ENCODE measurements at regions not wholly inside any gene's neighbourhood (a gene's known extent, or its start where the extent isn't known, plus 50 kb on each side); places are given as distances from the start of the nearest gene placed in this dataset.

- H2AK5ac ChIP-seq (ENCODE audit: low read depth, low read length) = no peak overlapping the region
- no peak for ATAC-seq (ENCODE audit: low read depth)
- no peak for DNase-seq
- TF ChIP-seq NFE2L2 (IDR thresholded peaks at IDR 0.05; ENCODE audit: low read depth, low read length) = no peak
- no peak for TF ChIP-seq USF2 (IDR thresholded peaks at IDR 0.05; ENCODE audit: low read depth, low read length)
- no peak for TF ChIP-seq CEBPB (IDR thresholded peaks at IDR 0.05; ENCODE audit: low read depth, low read length)
- TF ChIP-seq ELK1 (IDR thresholded peaks at IDR 0.05; ENCODE audit: borderline replicate concordance, low read depth, low read length) = no peak
- no peak for TF ChIP-seq MAFK (IDR thresholded peaks at IDR 0.05; ENCODE audit: low read depth, low read length)
- no peak for TF ChIP-seq CTCF (conservative IDR thresholded peaks at IDR 0.05; ENCODE audit: low read depth, low read length)
- TF ChIP-seq MXI1 (IDR thresholded peaks at IDR 0.05; ENCODE audit: borderline replicate concordance, low read depth, low read length) = no peak
- no peak for TF ChIP-seq CHD1 (IDR thresholded peaks at IDR 0.05; ENCODE audit: low read depth, low read length)
- no peak for TF ChIP-seq FOS (IDR thresholded peaks at IDR 0.05; ENCODE audit: low read depth, low read length)
- no peak for TF ChIP-seq SMC3 (IDR thresholded peaks at IDR 0.05; ENCODE audit: low read depth, low read length)
- TF ChIP-seq MAZ (IDR thresholded peaks at IDR 0.05; ENCODE audit: borderline replicate concordance, low read depth, low read length) = no peak
- TF ChIP-seq RAD21 (IDR thresholded peaks at IDR 0.05; ENCODE audit: low read length) = no peak
- no peak for TF ChIP-seq RFX5 (IDR thresholded peaks at IDR 0.05; ENCODE audit: low read depth, low read length)
- TF ChIP-seq BHLHE40 (IDR thresholded peaks at IDR 0.05; ENCODE audit: low read depth, low read length) = no peak
- TF ChIP-seq RCOR1 (IDR thresholded peaks at IDR 0.05; ENCODE audit: insufficient replicate concordance, low read length) = no peak
- no peak for TF ChIP-seq POLR2A (IDR thresholded peaks at IDR 0.05; ENCODE audit: low read depth, low read length)
- no peak overlapping the region for H4K91ac ChIP-seq (ENCODE audit: insufficient read depth, low read depth, low read length)
- H3K9ac ChIP-seq (ENCODE audit: low read depth, low read length) = no peak overlapping the region
- no peak overlapping the region for H2BK15ac ChIP-seq (ENCODE audit: low read depth, low read length)
- intact Hi-C loops (cut with micrococcal nuclease) = no loop called here
- no peak overlapping the region for H3K56ac ChIP-seq (ENCODE audit: extremely low read depth, insufficient read depth, low read length)
- H3K4me1 ChIP-seq (ENCODE audit: control insufficient read depth, insufficient read depth, low read length) = no peaks in the 10 kb centered on the region
- no peak overlapping the region for H3K14ac ChIP-seq (replicated peaks; ENCODE audit: low read depth, low read length)
- no peak overlapping the region for H2AK9ac ChIP-seq (replicated peaks; ENCODE audit: low read depth, low read length, poor library complexity)
- H3K27ac ChIP-seq (ENCODE audit: insufficient read depth, low read length) = no peak overlapping the region
- no peak overlapping the region for H3K4ac ChIP-seq (ENCODE audit: low read depth, low read length)
- no peak overlapping the region for H3K18ac ChIP-seq (ENCODE audit: low read depth, low read length)
- H2BK20ac ChIP-seq (ENCODE audit: low read depth, low read length) = no peak overlapping the region
- dilution Hi-C loops (cut with HindIII; ENCODE audit: low sequenced_read_pairs, unreplicated experiment) = no loop called here
- no peak overlapping the region for H2AFZ ChIP-seq (replicated peaks; ENCODE audit: low read length, poor library complexity)
- CTCF ChIA-PET = no interaction called here
- no peak overlapping the region for H2BK5ac ChIP-seq (ENCODE audit: low read depth, low read length, poor library complexity, severe bottlenecking)
- no peak overlapping the region for H3K4me3 ChIP-seq (ENCODE audit: insufficient read depth, low read depth, low read length)
- no peaks in the 10 kb centered on the region for H3K9me1 ChIP-seq (ENCODE audit: insufficient read depth, low read length)
- H3K36me3 ChIP-seq (ENCODE audit: control insufficient read depth, insufficient read depth, low read length) = no peaks in the 10 kb centered on the region
- H4K8ac ChIP-seq (ENCODE audit: low read depth in 2 of 2, low read length in 2 of 2) = no peak overlapping the region
- POLR2A ChIA-PET (ENCODE audit: unreplicated experiment) = no interaction called here
- H3K79me1 ChIP-seq (ENCODE audit: low read depth in 1 of 2, low read length in 2 of 2) = no peaks in the 10 kb centered on the region
- no peak overlapping the region for H3K23ac ChIP-seq (ENCODE audit: low read depth, low read length)
- H2BK120ac ChIP-seq (ENCODE audit: low read depth, low read length) = no peak overlapping the region
- WGBS, 2 experiments (ENCODE audit: extremely low coverage in 2 of 2, insufficient read length in 1 of 2) = 20% methylated on average over 1 of the region's 2 CpGs; no CpG with 5 or more reads in 1 of the 2 experiments
- H4K20me1 ChIP-seq (ENCODE audit: insufficient read depth, low read length) = no peaks in the 10 kb centered on the region
- in situ Hi-C loops (cut with MboI; ENCODE audit: low sequenced_read_pairs) = no loop called here
- H3K4me2 ChIP-seq (ENCODE audit: low read depth, low read length) = no peak overlapping the region
- no peak overlapping the region for H4K5ac ChIP-seq (ENCODE audit: low read depth, low read length)
- peaks cover 13% of the 10 kb centered on the region for H3K9me3 ChIP-seq (ENCODE audit: control insufficient read depth, insufficient read depth, low read length)
- no TSS peak for BruUV-seq (replicated peaks)
- H3K27me3 ChIP-seq (ENCODE audit: control insufficient read depth, insufficient read depth, low read length) = no peaks in the 10 kb centered on the region
Measured at GRCh38 chr7:138370956-138371355, 89.1 kb upstream of the TRIM24 start.

Measured in IMR-90 (cell line).